Right atrium auricular region (tissue), 2 donors: ENCODE measurements at regions not wholly inside any gene's neighbourhood (a gene's known extent, or its start where the extent isn't known, plus 50 kb on each side); places are given as distances from the start of the nearest gene placed in this dataset.

Experiments used
- DNase-seq: peaks from one replicate; pipeline ENCODE4 v3.0.0-alpha.2; 2019; ENCODE audit warnings: low spot score
- H3K27ac ChIP-seq, 2 donors: fragments of 200-600 bp; sonication (generic); 1 replicate in 1 of 2; 2 replicates in 1 of 2; pipeline ENCODE4 v1.5.1; 2016 to 2019
- H3K27me3 ChIP-seq, 2 donors: fragments of 200-600 bp; sonication (generic); one replicate each; pipeline versions ENCODE4 v1.5.1 to v1.6.0; 2017 to 2019
- H3K36me3 ChIP-seq: fragments of 200-600 bp; sonication (generic); one replicate; pipeline ENCODE4 v1.5.1; 2016
- H3K4me1 ChIP-seq, 2 donors: fragments of 200-600 bp; sonication (generic); one replicate each; pipeline versions ENCODE4 v1.5.1 to v1.6.0; 2017 to 2019
- H3K4me3 ChIP-seq, 2 donors: fragments of 200-600 bp; sonication (generic); 1 replicate in 1 of 2; 2 replicates in 1 of 2; pipeline ENCODE4 v1.5.1; 2017 to 2019; ENCODE audit warnings: mild to moderate bottlenecking in 1 of 2, moderate library complexity in 1 of 2
- H3K9me3 ChIP-seq, 2 donors: fragments of 200-600 bp; sonication (generic); one replicate each; pipeline ENCODE4 v1.5.1; 2019
- TF ChIP-seq, protein P1 (sequence below), 2 donors: fragments of 200-600 bp; sonication (generic); IDR thresholded peaks; one replicate each; pipeline ENCODE4 v1.5.1; 2019; ENCODE audit warnings: antibody characterized with exemption in 2 of 2

DNA sequence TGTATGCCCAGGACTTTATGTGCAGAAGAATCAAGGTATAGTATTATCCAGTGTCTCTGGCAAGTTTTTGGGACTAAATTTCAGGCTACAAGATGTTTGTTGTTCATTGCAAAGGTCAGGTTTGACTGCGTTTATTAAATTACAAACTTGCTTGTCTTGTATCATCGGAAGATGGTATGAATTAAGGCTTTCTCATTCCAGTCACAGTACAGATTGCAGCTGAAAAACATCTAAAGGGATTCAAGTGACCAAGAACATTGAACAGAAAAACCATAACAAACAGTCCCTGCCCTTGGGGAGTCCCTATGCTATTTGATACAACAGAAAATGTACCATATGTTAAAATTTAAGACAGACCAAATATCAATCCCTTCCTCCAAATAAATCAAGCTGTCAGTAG lies 244.7 kb upstream of the TNC start:
- Histone ChIP-seq H3K4me1 (no peaks in the 10 kb centered on the region), H3K27ac (no peak overlapping the region), H3K36me3 (no peaks in the 10 kb centered on the region), H3K4me3 (no peak overlapping the region), H3K9me3 (no peaks in the 10 kb centered on the region), H3K27me3 (no peaks in the 10 kb centered on the region)
- TF ChIP-seq, protein P1, sequence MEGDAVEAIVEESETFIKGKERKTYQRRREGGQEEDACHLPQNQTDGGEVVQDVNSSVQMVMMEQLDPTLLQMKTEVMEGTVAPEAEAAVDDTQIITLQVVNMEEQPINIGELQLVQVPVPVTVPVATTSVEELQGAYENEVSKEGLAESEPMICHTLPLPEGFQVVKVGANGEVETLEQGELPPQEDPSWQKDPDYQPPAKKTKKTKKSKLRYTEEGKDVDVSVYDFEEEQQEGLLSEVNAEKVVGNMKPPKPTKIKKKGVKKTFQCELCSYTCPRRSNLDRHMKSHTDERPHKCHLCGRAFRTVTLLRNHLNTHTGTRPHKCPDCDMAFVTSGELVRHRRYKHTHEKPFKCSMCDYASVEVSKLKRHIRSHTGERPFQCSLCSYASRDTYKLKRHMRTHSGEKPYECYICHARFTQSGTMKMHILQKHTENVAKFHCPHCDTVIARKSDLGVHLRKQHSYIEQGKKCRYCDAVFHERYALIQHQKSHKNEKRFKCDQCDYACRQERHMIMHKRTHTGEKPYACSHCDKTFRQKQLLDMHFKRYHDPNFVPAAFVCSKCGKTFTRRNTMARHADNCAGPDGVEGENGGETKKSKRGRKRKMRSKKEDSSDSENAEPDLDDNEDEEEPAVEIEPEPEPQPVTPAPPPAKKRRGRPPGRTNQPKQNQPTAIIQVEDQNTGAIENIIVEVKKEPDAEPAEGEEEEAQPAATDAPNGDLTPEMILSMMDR (IDR thresholded peaks at IDR 0.05), result no peak
- DNase-seq, result no peak

DNA sequence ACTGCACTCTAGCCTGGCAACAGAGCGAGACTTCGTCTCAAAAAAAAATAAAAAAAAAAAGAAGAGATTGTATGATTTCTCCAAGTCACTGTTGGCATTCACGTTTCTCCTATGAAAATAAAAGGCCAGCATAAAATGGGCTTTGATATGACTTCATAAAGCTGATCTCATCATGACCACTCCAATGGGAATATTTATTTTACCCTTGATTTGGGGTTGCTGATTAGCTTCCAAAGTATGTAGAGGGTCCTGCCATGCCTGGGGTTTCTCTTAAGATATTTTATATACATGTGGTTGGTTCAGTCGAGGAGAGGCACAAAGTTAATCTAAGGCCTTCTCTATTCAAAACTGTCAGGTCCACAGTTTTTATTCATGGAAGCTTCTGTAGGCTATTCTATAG lies 247.0 kb upstream of the TNC start:
- TF ChIP-seq, protein P1 (IDR thresholded peaks at IDR 0.05), result no peak
- Histone ChIP-seq H3K4me1 (no peaks in the 10 kb centered on the region), H3K27me3 (no peaks in the 10 kb centered on the region), H3K9me3 (no peaks in the 10 kb centered on the region), H3K27ac (no peak overlapping the region), H3K4me3 (no peak overlapping the region), H3K36me3 (no peaks in the 10 kb centered on the region)
- DNase-seq, result no peak

DNA sequence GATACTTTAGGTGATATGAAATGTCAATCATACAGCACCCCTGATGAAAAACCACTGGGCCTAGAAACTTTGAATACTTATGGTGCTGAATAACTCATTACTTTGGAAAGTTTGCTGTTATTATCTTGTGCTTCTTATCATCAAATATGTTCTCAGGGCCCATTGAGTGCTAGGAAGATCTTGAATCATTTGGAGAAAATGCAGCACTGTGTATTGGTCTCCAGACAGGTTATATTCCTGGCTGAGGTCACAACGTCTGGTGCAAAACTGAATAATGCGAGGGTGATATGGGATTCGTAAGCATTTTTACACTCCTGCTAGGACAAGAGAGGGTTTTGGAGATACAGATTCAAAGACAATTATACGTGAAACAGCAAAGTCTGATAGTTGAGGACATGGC lies 249.4 kb upstream of the TNC start:
- no peaks in the 10 kb centered on the region for H3K36me3 ChIP-seq
- TF ChIP-seq, protein P1 (IDR thresholded peaks at IDR 0.05), result no peak
- peaks cover 0 to 8% of the 10 kb centered on the region in 2 donors for H3K9me3 ChIP-seq
- no peak overlapping the region for H3K27ac ChIP-seq
- no peak for DNase-seq
- no peaks in the 10 kb centered on the region for H3K4me1 ChIP-seq
- H3K27me3 ChIP-seq, result no peaks in the 10 kb centered on the region
- H3K4me3 ChIP-seq, result no peak overlapping the region

DNA sequence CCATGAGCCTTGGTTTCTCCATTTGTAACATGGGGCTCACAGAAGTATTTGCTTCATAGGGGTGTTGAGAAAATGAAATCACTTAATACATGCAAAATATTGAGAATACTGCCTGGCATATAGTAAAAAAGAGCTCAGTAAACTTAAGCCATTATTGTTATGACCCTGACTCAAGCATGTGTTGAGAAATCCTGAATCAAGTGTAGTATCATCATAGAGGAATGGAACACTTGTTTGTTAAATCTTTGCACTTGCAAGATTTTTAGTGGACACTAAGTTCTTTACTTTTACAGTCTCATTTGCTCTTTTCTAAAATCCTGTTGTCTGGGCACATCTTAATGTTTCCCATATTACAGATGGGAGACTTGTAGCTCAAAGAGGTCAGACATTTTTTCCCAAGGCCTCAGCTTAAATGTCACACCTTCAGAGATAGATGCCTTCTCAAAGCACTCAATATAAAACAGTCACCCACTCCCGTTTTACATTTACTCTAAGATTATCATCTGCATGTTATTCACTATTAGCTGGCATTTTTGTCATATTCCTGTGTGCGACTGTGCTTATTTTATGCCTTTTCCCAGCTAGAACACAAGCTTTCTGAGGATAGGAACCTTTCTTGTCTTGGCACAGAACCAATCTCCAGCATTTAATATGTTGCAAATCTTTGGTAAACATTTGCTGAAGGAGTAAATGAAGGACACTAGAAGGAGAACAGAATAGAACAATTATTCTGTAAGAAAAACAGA lies 250.0 kb upstream of the TNC start:
- no peak overlapping the region for H3K4me3 ChIP-seq
- H3K9me3 ChIP-seq, result peaks cover 0 to 8% of the 10 kb centered on the region in 2 donors
- TF ChIP-seq, protein P1 (IDR thresholded peaks at IDR 0.05), result no peak
- H3K27me3 ChIP-seq, result no peaks in the 10 kb centered on the region
- no peaks in the 10 kb centered on the region for H3K36me3 ChIP-seq
- H3K27ac ChIP-seq, result no peak overlapping the region
- DNase-seq, result no peak
- no peaks in the 10 kb centered on the region for H3K4me1 ChIP-seq

DNA sequence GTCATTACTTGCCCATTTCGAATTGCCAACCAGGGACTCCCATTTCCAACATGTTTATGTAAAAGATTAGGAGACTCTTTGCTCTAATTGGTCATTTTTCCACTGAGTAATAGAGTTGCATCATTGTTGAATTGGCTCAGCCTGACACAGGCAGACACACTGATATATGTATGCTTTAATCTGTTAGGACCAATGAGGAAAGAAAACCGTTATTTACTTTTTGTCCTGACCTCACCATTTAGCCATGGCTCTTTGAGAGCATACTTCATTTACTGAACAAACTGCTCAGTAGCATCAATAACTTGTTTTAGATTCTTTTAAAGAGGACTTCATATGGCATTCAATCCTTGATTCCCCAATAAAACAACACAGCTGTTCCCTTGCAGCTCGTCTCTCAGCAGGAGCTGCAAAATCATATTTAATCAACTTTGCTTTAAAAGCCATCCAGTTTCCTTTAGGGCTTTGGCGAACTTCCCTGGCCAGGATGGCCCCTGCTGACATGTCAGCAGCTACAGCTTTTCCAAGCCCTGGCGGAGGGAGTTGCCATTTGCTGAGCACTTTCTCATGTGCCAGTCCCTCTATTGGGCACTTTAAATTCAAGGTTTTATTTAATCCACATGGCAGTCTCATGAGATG lies 251.5 kb upstream of the TNC start:
- H3K36me3 ChIP-seq, result no peaks in the 10 kb centered on the region
- no peak overlapping the region for H3K27ac ChIP-seq
- TF ChIP-seq, protein P1 (IDR thresholded peaks at IDR 0.05), result no peak
- no peaks in the 10 kb centered on the region for H3K27me3 ChIP-seq
- H3K4me1 ChIP-seq, result no peaks in the 10 kb centered on the region
- peaks cover 0 to 8% of the 10 kb centered on the region in 2 donors for H3K9me3 ChIP-seq
- no peak for DNase-seq
- H3K4me3 ChIP-seq, result no peak overlapping the region
